MM.1S (cell line): ENCODE measurements at regions not wholly inside any gene's neighbourhood (a gene's known extent, or its start where the extent isn't known, plus 50 kb on each side); places are given as distances from the start of the nearest gene placed in this dataset.
"Not testable (repeated sequence)": the region's sequence is repeated elsewhere in the genome, so short reads cannot be mapped to it uniquely, and the experiment has no call there.

Experiments used
- EZH2 ChIP-seq: fragments of 300-600 bp; sonication (generic); optimal IDR thresholded peaks from 2 replicates; pipeline ENCODE3; 2017; ENCODE audit warnings: low read depth, mild to moderate bottlenecking, antibody characterized with exemption, low read length, mixed read lengths
- TF ChIP-seq, protein P1 (sequence below): fragments of 300-600 bp; sonication (generic); IDR thresholded peaks from 2 replicates; pipeline ENCODE4 v1.5.1; 2016; ENCODE audit warnings: antibody characterized with exemption, low read length, mixed read lengths

- TF ChIP-seq, protein P1, sequence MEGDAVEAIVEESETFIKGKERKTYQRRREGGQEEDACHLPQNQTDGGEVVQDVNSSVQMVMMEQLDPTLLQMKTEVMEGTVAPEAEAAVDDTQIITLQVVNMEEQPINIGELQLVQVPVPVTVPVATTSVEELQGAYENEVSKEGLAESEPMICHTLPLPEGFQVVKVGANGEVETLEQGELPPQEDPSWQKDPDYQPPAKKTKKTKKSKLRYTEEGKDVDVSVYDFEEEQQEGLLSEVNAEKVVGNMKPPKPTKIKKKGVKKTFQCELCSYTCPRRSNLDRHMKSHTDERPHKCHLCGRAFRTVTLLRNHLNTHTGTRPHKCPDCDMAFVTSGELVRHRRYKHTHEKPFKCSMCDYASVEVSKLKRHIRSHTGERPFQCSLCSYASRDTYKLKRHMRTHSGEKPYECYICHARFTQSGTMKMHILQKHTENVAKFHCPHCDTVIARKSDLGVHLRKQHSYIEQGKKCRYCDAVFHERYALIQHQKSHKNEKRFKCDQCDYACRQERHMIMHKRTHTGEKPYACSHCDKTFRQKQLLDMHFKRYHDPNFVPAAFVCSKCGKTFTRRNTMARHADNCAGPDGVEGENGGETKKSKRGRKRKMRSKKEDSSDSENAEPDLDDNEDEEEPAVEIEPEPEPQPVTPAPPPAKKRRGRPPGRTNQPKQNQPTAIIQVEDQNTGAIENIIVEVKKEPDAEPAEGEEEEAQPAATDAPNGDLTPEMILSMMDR = not testable (repeated sequence)
- TF ChIP-seq EZH2 = not testable (repeated sequence)
Measured at GRCh38 chr16:29235836-29236370, 170.6 kb downstream of the NPIPB11 start.
